ENCODE measurements at regions not wholly inside any gene's neighbourhood (a gene's known extent, or its start where the extent isn't known, plus 50 kb on each side); places are given as distances from the start of the nearest gene placed in this dataset.

- peak overlapping the region in 1 of 2 experiments; percentile 39; a peak in 1 of 4 replicates for H3K27ac ChIP-seq (ENCODE audit: low read depth in 2 of 2, low read length in 1 of 2)
- no peaks in the 10 kb centered on the region for H3K4me1 ChIP-seq (ENCODE audit: control insufficient read depth in 1 of 2, insufficient read depth in 2 of 2, low read depth in 1 of 2, low read length in 1 of 2)
- no peak overlapping the region for H3K4me2 ChIP-seq
- no peaks in the 10 kb centered on the region for H3K9me3 ChIP-seq
- ChIA-PET CTCF (interaction anchor here (1.4 kb wide), 1 partner anchor 22 kb away, joined by 3 read pairs; no protein-coding TSS in a partner anchor), POLR2A (no interaction called here)
- DNase-seq: no peak
- no peaks in the 10 kb centered on the region for H3F3A ChIP-seq (replicated peaks; ENCODE audit: insufficient read depth)
- H3K27me3 ChIP-seq (ENCODE audit: insufficient read depth): no peaks in the 10 kb centered on the region
- H3K79me2 ChIP-seq (ENCODE audit: insufficient read depth): no peaks in the 10 kb centered on the region
- H3K9me2 ChIP-seq: no peaks in the 10 kb centered on the region
- no peak overlapping the region for H3K4me3 ChIP-seq (ENCODE audit: low read depth in 2 of 2, low read length in 1 of 2)
- no peaks in the 10 kb centered on the region for H4K20me1 ChIP-seq (ENCODE audit: insufficient read depth)
- no peak for TF ChIP-seq RFX5 (IDR thresholded peaks at IDR 0.05; ENCODE audit: low read length)
- TF ChIP-seq EP300 (IDR thresholded peaks at IDR 0.05; ENCODE audit: borderline replicate concordance in 1 of 2, low read depth in 1 of 2, low read length in 1 of 2): peak in 1 of 2 experiments; percentile 64; a peak in 1 of 4 replicates
- no peak for TF ChIP-seq RAD21 (IDR thresholded peaks at IDR 0.05; ENCODE audit: low read length)
- no peak for TF ChIP-seq CTCF (IDR thresholded peaks at IDR 0.05)
- no peak for TF ChIP-seq MXI1 (IDR thresholded peaks at IDR 0.05; ENCODE audit: low read depth, low read length)
- TF ChIP-seq FOXM1 (IDR thresholded peaks at IDR 0.05; ENCODE audit: low read depth): 0 out of 2 replicates have a peak, but pooled peaks have one; percentile 26
- no peak for TF ChIP-seq RCOR1 (IDR thresholded peaks at IDR 0.05; ENCODE audit: low read length)
- peak; percentile 90 for TF ChIP-seq NFIC (IDR thresholded peaks at IDR 0.05; ENCODE audit: borderline replicate concordance)
- TF ChIP-seq TEAD4 (IDR thresholded peaks at IDR 0.05; ENCODE audit: borderline replicate concordance, insufficient read depth): 0 out of 2 replicates have a peak, but pooled peaks have one; percentile 30
- TF ChIP-seq PBX3 (IDR thresholded peaks at IDR 0.05): peak; percentile 93
- TF ChIP-seq CHD2 (IDR thresholded peaks at IDR 0.05; ENCODE audit: low read length, partially characterized antibody): no peak
- TF ChIP-seq JUND (IDR thresholded peaks at IDR 0.05): peak; percentile 59
- no peak for TF ChIP-seq YY1 (IDR thresholded peaks at IDR 0.05; ENCODE audit: low read depth)
- no peak for TF ChIP-seq EZH2phosphoT487 (IDR thresholded peaks at IDR 0.05; ENCODE audit: borderline replicate concordance, low read depth)
- TF ChIP-seq FOXJ3 (CRISPR knock-in tag; IDR thresholded peaks at IDR 0.05): no peak
- TF ChIP-seq FOSL2 (IDR thresholded peaks at IDR 0.05; ENCODE audit: borderline replicate concordance, low read depth): peak; percentile 42; the same call in 1 of the 2 replicates
- TF ChIP-seq SIN3A (IDR thresholded peaks at IDR 0.05; ENCODE audit: borderline replicate concordance, low read depth, low read length): no peak
- peak; percentile 36; the same call in 1 of the 2 replicates for TF ChIP-seq POLR2AphosphoS5 (IDR thresholded peaks at IDR 0.05; ENCODE audit: low read depth, low read length)
- TF ChIP-seq IRF3 (IDR thresholded peaks at IDR 0.05; ENCODE audit: low read depth, low read length): no peak
- TF ChIP-seq TCF12 (IDR thresholded peaks at IDR 0.05): peak; percentile 91
- no peak for TF ChIP-seq USF1 (IDR thresholded peaks at IDR 0.05; ENCODE audit: borderline replicate concordance, low read depth)
- no peak for TF ChIP-seq SMC3 (IDR thresholded peaks at IDR 0.05; ENCODE audit: low read depth, low read length)
- no peak for TF ChIP-seq GABPA (IDR thresholded peaks at IDR 0.05; ENCODE audit: low read depth)
- H3K9ac ChIP-seq: no peak overlapping the region
- H2AFZ ChIP-seq (ENCODE audit: low read depth): no peak overlapping the region
- no peaks in the 10 kb centered on the region for H3K36me3 ChIP-seq (replicated peaks in 1 of 2; ENCODE audit: control insufficient read depth in 1 of 2, insufficient read depth in 2 of 2, low read length in 1 of 2)
Measured at GRCh38 chr1:224867715-224868114, 61.8 kb upstream of the DNAH14 start.

Data from SK-N-SH (cell line).